NCI-H82 treated with DMSO at 0.1 percent for 48 hours (cell line): ENCODE measurements at regions not wholly inside any gene's neighbourhood (a gene's known extent, or its start where the extent isn't known, plus 50 kb on each side); places are given as distances from the start of the nearest gene placed in this dataset.
"Not testable (repeated sequence)": the region's sequence is repeated elsewhere in the genome, so short reads cannot be mapped to it uniquely, and the experiment has no call there.

Experiments used
- DNase-seq: peaks from one replicate; lab custom pipeline; 2025; ENCODE audit not compliant: unreplicated experiment; lab: John Stamatoyannopoulos, UW

GRCh38 chr2:16978301-16978700, 312.7 kb upstream of the CYRIA start:
- DNase-seq = no peak

- DNase-seq = no peak
Measured at GRCh38 chr2:16974688-16975087, 309.1 kb upstream of the CYRIA start.

GRCh38 chr2:16973586-16974286, 308.1 kb upstream of the CYRIA start:
- no peak for DNase-seq

GRCh38 chr2:16972276-16972675, 306.6 kb upstream of the CYRIA start:
- DNase-seq = no peak

- DNase-seq = no peak
Measured at GRCh38 chr2:16971722-16972234, 306.1 kb upstream of the CYRIA start.

- DNase-seq = not testable (repeated sequence)
Measured at GRCh38 chr2:16970948-16971347, 305.3 kb upstream of the CYRIA start.

- DNase-seq = no peak
Measured at GRCh38 chr2:16962505-16962904, 296.9 kb upstream of the CYRIA start.

GRCh38 chr2:16960579-16960978, 294.9 kb upstream of the CYRIA start:
- DNase-seq = no peak

- no peak for DNase-seq
Measured at GRCh38 chr2:16958266-16958665, 292.6 kb upstream of the CYRIA start.

GRCh38 chr2:16952805-16953204, 287.2 kb upstream of the CYRIA start:
- DNase-seq = no peak

- no peak for DNase-seq
Measured at GRCh38 chr2:16952368-16952767, 286.7 kb upstream of the CYRIA start.

GRCh38 chr2:16950436-16950835, 284.8 kb upstream of the CYRIA start:
- no peak for DNase-seq

- no peak for DNase-seq
Measured at GRCh38 chr2:16948710-16949109, 283.1 kb upstream of the CYRIA start.

- peak; percentile 81 for DNase-seq
Measured at GRCh38 chr2:16948053-16948452, 282.4 kb upstream of the CYRIA start.

- no peak for DNase-seq
Measured at GRCh38 chr2:16943279-16943958, 277.8 kb upstream of the CYRIA start.

GRCh38 chr2:16940214-16940613, 274.6 kb upstream of the CYRIA start:
- no peak for DNase-seq

- no peak for DNase-seq
Measured at GRCh38 chr2:16939771-16940170, 274.1 kb upstream of the CYRIA start.

GRCh38 chr2:16933355-16933754, 267.7 kb upstream of the CYRIA start:
- no peak for DNase-seq

GRCh38 chr2:16932826-16933225, 267.2 kb upstream of the CYRIA start:
- no peak for DNase-seq

- DNase-seq = no peak
Measured at GRCh38 chr2:16931441-16931840, 265.8 kb upstream of the CYRIA start.

GRCh38 chr2:16927398-16927797, 261.8 kb upstream of the CYRIA start:
- no peak for DNase-seq

- no peak for DNase-seq
Measured at GRCh38 chr2:16925145-16925544, 259.5 kb upstream of the CYRIA start.
